HG03175 (cell line): ENCODE measurements at regions not wholly inside any gene's neighbourhood (a gene's known extent, or its start where the extent isn't known, plus 50 kb on each side); places are given as distances from the start of the nearest gene placed in this dataset.

Source experiments
- ATAC-seq: cut with Tn5 transposase; IDR thresholded peaks from one replicate; pipeline ENCODE4 v1.9.1; 2021; ENCODE audit warnings: mild to moderate bottlenecking, moderate library complexity; ENCODE audit not compliant: unreplicated experiment

- ATAC-seq: peak; percentile 74
These were observed 53.4 kb upstream of the PRKACB start for GRCh38 chr1:84090447-84091245.

DNA sequence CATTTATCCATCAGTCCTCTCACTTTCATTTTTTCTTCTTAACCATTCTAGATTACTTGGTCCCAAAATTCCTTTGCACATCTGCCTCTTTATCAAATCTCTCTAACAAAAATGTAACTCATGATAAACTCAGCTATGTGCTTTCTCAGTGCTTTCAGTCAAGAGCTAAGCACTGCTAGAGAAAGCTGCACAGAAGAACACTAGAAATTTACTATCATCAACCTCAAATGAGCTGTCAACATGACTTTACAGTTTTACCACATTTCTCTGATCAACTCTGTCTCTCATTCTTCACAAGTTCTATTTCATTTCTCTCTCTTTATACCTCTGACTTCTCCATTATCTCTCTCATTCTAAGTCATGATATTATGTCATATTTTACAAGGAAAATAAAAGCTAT is 54.2 kb upstream of the PRKACB start:
- no peak for ATAC-seq

DNA sequence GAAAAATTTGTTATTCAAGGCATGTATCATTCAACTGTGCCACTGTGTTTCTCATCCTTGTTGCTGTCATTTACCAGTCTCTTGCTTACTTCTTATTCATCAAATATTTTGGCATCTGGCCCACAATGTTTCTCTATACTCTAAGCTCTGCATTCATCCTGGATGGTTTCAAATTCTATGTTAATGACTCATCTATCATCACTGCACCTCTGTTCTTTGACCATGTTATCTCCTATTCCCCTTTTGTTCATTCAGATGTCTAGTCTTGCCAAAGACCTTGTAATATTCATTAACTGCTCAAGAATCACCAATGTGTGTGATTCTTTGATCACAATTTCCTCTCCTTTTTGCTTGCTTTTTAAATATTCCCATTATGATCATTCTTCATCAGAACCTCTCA is 54.6 kb upstream of the PRKACB start:
- ATAC-seq: no peak

GRCh38 chr1:84086616-84087015 is 57.5 kb upstream of the PRKACB start:
- no peak for ATAC-seq

GRCh38 chr1:84086189-84086588 is 57.9 kb upstream of the PRKACB start:
- ATAC-seq: no peak

- ATAC-seq: no peak
These were observed 60.8 kb upstream of the PRKACB start for GRCh38 chr1:84083307-84083706.

DNA sequence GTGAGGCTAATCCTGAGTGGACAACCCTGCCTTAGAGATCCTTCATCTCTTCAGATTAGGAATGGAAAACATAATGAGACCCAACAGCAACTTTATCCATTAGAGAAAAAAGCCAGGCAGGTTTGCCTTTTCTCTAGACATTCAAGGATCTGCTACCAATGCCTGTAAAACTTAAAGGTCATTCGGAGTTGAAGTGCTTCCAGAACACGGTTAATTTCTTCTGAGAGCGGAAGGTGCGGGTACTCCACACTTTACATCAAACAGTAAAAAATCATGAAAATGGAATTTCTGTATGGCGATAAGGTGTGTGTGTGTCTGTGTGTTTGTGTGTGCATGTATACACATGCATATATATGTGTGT is 65.2 kb upstream of the PRKACB start:
- no peak for ATAC-seq

GRCh38 chr1:84078108-84078841 is 65.8 kb upstream of the PRKACB start:
- peak; percentile 55 for ATAC-seq

DNA sequence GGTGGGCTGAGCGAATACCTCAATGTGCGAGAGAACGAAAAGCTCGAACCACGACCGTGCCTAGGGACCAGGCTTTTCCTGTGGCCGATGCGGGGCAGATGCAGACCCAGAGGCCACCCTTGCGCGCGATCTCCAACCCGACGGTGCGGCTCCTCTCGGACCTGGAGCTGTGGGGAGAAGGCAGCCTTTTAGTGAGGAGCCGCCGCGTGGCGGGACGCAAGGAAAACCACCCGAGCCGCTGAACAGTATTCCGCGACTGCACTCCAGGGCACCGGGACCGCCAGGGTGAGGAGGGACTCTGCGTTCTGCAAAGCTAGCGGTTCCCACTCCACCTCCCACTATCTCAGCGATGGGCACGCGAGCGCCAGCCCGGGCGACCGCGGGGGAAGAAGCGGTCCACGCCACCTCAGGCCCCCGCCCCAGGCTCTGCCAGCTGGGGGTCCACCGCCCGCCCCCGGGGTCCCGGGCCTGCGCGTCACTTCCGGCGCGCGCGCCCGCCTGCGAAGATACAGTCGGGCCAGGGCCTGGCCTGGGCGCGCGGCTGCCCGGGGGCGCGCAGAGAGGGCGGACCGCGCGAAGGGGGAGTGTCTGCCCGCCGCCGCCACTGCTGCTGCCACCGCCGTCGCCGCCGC is 66.5 kb upstream of the PRKACB start:
- ATAC-seq: peak; percentile 95

DNA sequence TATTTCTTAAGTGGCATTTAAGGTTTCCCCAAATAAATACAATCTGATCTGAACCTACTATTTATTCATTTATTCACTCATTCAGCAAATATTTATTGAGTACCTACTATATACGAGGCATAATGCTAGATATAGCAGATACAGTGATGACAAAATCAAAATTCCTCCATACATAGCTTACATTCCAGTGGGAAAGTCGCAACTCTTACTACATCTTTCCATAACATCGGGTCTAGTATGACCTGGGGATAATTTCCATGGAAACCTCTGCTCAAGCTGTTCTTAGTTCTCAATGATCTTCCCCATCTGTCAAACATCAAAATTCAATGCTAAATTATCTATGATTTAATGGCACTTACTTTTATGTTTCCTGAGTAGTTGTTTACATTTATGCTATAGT is 70.8 kb upstream of the PRKACB start:
- no peak for ATAC-seq

DNA sequence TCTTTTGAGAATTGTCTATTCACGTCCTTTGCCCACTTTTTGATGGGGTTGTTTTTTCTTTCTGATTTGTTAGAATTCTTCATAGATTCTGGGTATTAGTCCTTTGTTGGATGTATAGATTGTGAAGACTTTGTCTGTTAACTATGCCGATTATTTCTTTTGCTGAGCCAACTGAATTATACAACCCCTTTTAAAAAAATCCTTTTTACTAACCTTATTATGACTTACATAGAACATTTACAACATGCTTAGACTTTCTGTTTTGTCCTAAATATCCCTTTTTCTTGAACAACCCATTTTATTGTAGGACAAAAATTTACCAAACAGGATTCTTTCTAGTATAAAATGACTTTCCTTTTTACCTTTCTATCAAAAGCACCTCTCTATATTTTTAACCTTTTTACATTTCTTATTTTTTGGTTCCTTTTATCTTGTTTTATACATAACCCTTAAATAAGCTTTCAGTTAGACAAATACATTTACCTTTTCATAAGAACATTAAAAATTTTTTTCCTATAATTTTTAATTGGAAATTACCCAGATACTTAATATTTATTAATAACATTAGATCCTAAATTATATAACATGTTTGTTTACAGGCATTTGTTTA is 70.4 kb upstream of the TTLL7 start:
- ATAC-seq: no peak

- no peak for ATAC-seq
These were observed 63.6 kb upstream of the TTLL7 start for GRCh38 chr1:84062496-84062895.

GRCh38 chr1:84061336-84061735 is 62.4 kb upstream of the TTLL7 start:
- no peak for ATAC-seq

- no peak for ATAC-seq
These were observed 61.8 kb upstream of the TTLL7 start for GRCh38 chr1:84060781-84061180.

DNA sequence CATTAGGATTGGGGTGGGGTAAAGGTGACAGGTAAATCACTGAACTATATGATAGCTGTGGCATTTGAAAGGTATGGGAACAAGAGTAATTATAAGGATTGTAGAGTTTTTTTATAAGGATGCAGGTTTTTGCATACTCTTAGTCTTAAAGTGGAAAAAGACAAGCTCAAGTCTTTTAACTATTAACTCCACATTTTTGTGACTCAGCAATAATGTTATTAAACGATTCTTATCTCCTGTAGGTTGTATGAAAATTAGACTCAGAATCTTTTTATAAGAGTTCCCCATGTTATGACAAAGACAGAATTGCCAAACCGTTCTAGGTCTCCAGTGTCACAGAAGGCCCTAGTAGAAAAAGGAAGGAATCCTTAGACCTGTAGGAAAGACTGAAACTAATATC is 49.9 kb upstream of the TTLL7 start:
- no peak for ATAC-seq
